HEK293T (cell line): ENCODE measurements at regions not wholly inside any gene's neighbourhood (a gene's known extent, or its start where the extent isn't known, plus 50 kb on each side); places are given as distances from the start of the nearest gene placed in this dataset.

Experiments
- ARNT ChIP-seq: fragments of 450-650 bp; IDR thresholded peaks from 2 replicates; pipeline ENCODE4 v1.6.1; 2017; ENCODE audit warnings: mild to moderate bottlenecking
- ELF4 ChIP-seq: fragments of 450-650 bp; IDR thresholded peaks from 2 replicates; pipeline ENCODE4 v1.6.1; 2017; ENCODE audit warnings: antibody characterized with exemption
- FOXK2 ChIP-seq: fragments of 450-650 bp; IDR thresholded peaks from 2 replicates; pipeline ENCODE4 v1.6.1; 2016; ENCODE audit warnings: mild to moderate bottlenecking
- FOXM1 ChIP-seq: fragments of 450-650 bp; IDR thresholded peaks from 2 replicates; pipeline ENCODE4 v1.6.1; 2017; ENCODE audit warnings: mild to moderate bottlenecking, borderline replicate concordance
- NFRKB ChIP-seq: fragments of 450-650 bp; IDR thresholded peaks from 2 replicates; pipeline ENCODE4 v1.6.1; 2016; ENCODE audit warnings: mild to moderate bottlenecking, moderate library complexity
- SUZ12 ChIP-seq: fragments of 450-650 bp; IDR thresholded peaks from 2 replicates; pipeline ENCODE4 v1.6.1; 2016; ENCODE audit warnings: mild to moderate bottlenecking
- TARDBP ChIP-seq: fragments of 450-650 bp; IDR thresholded peaks from 2 replicates; pipeline ENCODE4 v1.6.1; 2016
- ZNF384 ChIP-seq: fragments of 450-650 bp; IDR thresholded peaks from 2 replicates; pipeline ENCODE4 v1.6.1; 2016

GRCh38 chr2:199631129-199631528 lies 173.4 kb upstream of the SATB2 start:
- no peak for TF ChIP-seq TARDBP
- no peak for TF ChIP-seq ELF4
- TF ChIP-seq SUZ12, result no peak
- TF ChIP-seq FOXM1, result no peak
- no peak for TF ChIP-seq ZNF384
- no peak for TF ChIP-seq FOXK2
- no peak for TF ChIP-seq NFRKB
- TF ChIP-seq ARNT, result no peak
